ENCODE measurements at regions not wholly inside any gene's neighbourhood (a gene's known extent, or its start where the extent isn't known, plus 50 kb on each side); places are given as distances from the start of the nearest gene placed in this dataset.
A peak's percentile ranks its signal among the peaks of the same experiment; 100 is the strongest.
"Not testable (repeated sequence)": the region's sequence is repeated elsewhere in the genome, so short reads cannot be mapped to it uniquely, and the experiment has no call there.

DNA sequence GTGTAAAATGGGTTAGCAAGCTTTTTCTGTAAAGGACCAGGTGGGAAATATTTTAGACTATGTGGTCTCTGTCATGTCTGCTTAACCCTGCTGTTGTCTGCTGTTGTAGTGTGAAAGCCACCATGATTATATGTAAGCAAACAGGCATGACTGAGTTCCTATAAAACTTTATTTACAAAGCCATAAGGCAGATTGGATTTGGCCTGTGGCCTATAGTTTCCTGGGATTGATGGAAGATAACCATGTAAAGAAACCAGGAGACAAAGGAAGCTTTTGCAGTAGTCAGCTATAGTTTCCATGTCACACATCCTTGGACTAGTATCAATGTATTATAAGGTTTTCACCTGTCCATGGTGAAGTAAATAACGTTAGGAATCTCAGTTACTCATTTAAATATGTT, 78.7 kb downstream of the CCDC74A start:
- not testable (repeated sequence) for H4K20me1 ChIP-seq (ENCODE audit: control insufficient read depth, extremely low read depth, insufficient read depth, low read length); H3K4me1 ChIP-seq (ENCODE audit: control insufficient read depth, extremely low read depth, insufficient read depth, low read length); H3K27ac ChIP-seq (ENCODE audit: insufficient read depth, low read length); H3K36me3 ChIP-seq (ENCODE audit: control insufficient read depth, insufficient read depth, low read length); H3K9ac ChIP-seq (ENCODE audit: insufficient read depth, low read length); DNase-seq (ENCODE audit: low read depth in 2 of 2); H3K79me2 ChIP-seq (ENCODE audit: control insufficient read depth, insufficient read depth, low read length); H3K4me3 ChIP-seq (replicated peaks in 1 of 4; ENCODE audit: control extremely low read depth in 1 of 4, insufficient read depth in 1 of 4, low read depth in 3 of 4, low read length in 4 of 4); H3K27me3 ChIP-seq (ENCODE audit: control insufficient read depth, insufficient read depth, low read length); H3K4me2 ChIP-seq (ENCODE audit: extremely low read depth, insufficient read depth, low read length); H3K9me3 ChIP-seq (ENCODE audit: control insufficient read depth, insufficient read depth, low read depth, low read length); H2AFZ ChIP-seq (ENCODE audit: low read length)

DNA sequence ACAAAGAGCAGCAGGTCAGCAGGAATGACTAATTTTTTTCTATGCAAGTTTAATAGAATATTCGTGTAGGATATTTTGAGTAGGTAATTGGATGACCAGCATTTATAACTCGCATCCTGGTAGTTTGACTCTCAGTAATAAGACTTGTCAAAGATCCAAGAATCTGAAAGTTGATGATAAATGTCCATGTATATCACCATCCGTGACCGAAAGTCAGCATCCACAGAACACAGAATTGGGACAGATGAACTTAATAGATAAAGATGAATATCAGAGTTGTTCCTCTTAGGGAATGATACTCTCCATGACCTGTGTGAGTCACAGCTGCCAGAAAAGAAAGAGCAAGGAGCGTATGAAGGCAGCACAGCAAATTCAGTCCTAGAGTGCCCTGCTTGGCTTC, 79.4 kb downstream of the CCDC74A start:
- not testable (repeated sequence) for H3K36me3 ChIP-seq (ENCODE audit: control insufficient read depth, insufficient read depth, low read length); H3K27me3 ChIP-seq (ENCODE audit: control insufficient read depth, insufficient read depth, low read length); H3K27ac ChIP-seq (ENCODE audit: insufficient read depth, low read length); H3K4me1 ChIP-seq (ENCODE audit: control insufficient read depth, extremely low read depth, insufficient read depth, low read length); H3K4me2 ChIP-seq (ENCODE audit: extremely low read depth, insufficient read depth, low read length); H3K9me3 ChIP-seq (ENCODE audit: control insufficient read depth, insufficient read depth, low read depth, low read length); H3K9ac ChIP-seq (ENCODE audit: insufficient read depth, low read length); H4K20me1 ChIP-seq (ENCODE audit: control insufficient read depth, extremely low read depth, insufficient read depth, low read length); H2AFZ ChIP-seq (ENCODE audit: low read length); H3K79me2 ChIP-seq (ENCODE audit: control insufficient read depth, insufficient read depth, low read length); H3K4me3 ChIP-seq (replicated peaks in 1 of 4; ENCODE audit: control extremely low read depth in 1 of 4, insufficient read depth in 1 of 4, low read depth in 3 of 4, low read length in 4 of 4)
- peak in 1 of 2 donors; percentile 44 for DNase-seq (ENCODE audit: low read depth in 2 of 2)

DNA sequence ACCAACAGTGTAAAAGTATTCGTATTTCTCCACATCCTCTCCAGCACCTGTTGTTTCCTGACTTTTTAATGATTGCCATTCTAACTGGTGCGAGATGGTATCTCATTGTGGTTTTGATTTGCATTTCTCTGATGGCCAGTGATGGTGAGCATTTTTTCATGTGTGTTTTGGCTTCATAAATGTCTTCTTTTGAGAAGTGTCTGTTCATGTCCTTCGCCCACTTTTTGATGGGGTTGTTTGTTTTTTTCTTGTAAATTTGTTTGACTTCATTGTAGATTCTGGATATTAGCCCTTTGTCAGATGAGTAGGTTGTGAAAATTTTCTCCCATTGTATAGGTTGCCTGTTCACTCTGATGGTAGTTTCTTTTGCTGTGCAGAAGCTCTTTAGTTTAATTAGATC, 86.9 kb downstream of the CCDC74A start:
- not testable (repeated sequence) for H3K27ac ChIP-seq (ENCODE audit: insufficient read depth, low read length); H3K4me1 ChIP-seq (ENCODE audit: control insufficient read depth, extremely low read depth, insufficient read depth, low read length); H3K4me2 ChIP-seq (ENCODE audit: extremely low read depth, insufficient read depth, low read length); H3K9me3 ChIP-seq (ENCODE audit: control insufficient read depth, insufficient read depth, low read depth, low read length); DNase-seq (ENCODE audit: low read depth in 2 of 2); H3K36me3 ChIP-seq (ENCODE audit: control insufficient read depth, insufficient read depth, low read length); H3K9ac ChIP-seq (ENCODE audit: insufficient read depth, low read length); H2AFZ ChIP-seq (ENCODE audit: low read length); H4K20me1 ChIP-seq (ENCODE audit: control insufficient read depth, extremely low read depth, insufficient read depth, low read length); H3K27me3 ChIP-seq (ENCODE audit: control insufficient read depth, insufficient read depth, low read length); H3K79me2 ChIP-seq (ENCODE audit: control insufficient read depth, insufficient read depth, low read length); H3K4me3 ChIP-seq (replicated peaks in 1 of 4; ENCODE audit: control extremely low read depth in 1 of 4, insufficient read depth in 1 of 4, low read depth in 3 of 4, low read length in 4 of 4)

DNA sequence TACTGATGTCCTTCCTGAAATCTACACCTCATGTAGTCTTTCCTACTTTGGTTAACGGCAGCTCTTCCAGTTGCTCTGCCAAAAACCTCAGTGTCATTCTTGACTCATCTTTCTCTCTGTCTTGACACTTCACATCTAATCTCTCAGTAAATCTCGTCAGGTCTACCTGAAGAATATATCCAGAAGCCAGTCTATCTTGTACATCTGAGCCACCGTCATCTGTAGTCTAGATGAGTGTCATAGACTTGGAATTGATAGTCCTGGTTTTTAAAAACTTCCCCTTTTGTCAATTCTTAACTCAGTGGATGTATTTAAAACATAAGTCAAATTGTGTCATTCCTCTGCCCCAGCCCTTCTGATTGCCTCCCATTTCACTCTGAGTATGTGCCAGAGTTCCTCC, 90.6 kb downstream of the CCDC74A start:
- H3K27ac ChIP-seq (ENCODE audit: insufficient read depth, low read length); H2AFZ ChIP-seq (ENCODE audit: low read length); H4K20me1 ChIP-seq (ENCODE audit: control insufficient read depth, extremely low read depth, insufficient read depth, low read length); H3K4me3 ChIP-seq (replicated peaks in 1 of 4; ENCODE audit: control extremely low read depth in 1 of 4, insufficient read depth in 1 of 4, low read depth in 3 of 4, low read length in 4 of 4); H3K79me2 ChIP-seq (ENCODE audit: control insufficient read depth, insufficient read depth, low read length); H3K4me2 ChIP-seq (ENCODE audit: extremely low read depth, insufficient read depth, low read length); H3K9me3 ChIP-seq (ENCODE audit: control insufficient read depth, insufficient read depth, low read depth, low read length); DNase-seq (ENCODE audit: low read depth in 2 of 2); H3K27me3 ChIP-seq (ENCODE audit: control insufficient read depth, insufficient read depth, low read length); H3K36me3 ChIP-seq (ENCODE audit: control insufficient read depth, insufficient read depth, low read length); H3K4me1 ChIP-seq (ENCODE audit: control insufficient read depth, extremely low read depth, insufficient read depth, low read length); H3K9ac ChIP-seq (ENCODE audit: insufficient read depth, low read length): not testable (repeated sequence)

DNA sequence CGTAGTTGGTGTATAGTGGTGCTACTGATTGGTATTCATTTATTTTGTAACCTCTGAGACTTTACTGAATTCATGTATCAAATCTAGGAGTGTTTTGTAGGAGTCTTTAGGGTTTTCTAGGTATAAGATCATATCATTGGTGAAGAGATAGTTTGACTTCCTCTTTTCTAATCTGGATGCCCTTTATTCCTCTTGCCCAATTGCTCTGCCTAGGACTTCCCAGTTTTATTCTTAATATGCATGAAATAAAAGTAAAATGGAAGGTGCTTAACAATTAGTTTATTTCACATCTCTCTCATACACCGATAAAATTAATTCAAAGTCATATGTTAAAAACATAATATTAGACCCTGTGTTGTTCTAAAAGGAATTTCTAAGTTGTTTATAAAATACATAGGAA, 95.2 kb downstream of the CCDC74A start:
- not testable (repeated sequence) for H4K20me1 ChIP-seq (ENCODE audit: control insufficient read depth, extremely low read depth, insufficient read depth, low read length); DNase-seq (ENCODE audit: low read depth in 2 of 2); H3K4me2 ChIP-seq (ENCODE audit: extremely low read depth, insufficient read depth, low read length); H3K27me3 ChIP-seq (ENCODE audit: control insufficient read depth, insufficient read depth, low read length); H3K4me1 ChIP-seq (ENCODE audit: control insufficient read depth, extremely low read depth, insufficient read depth, low read length); H2AFZ ChIP-seq (ENCODE audit: low read length); H3K9ac ChIP-seq (ENCODE audit: insufficient read depth, low read length); H3K9me3 ChIP-seq (ENCODE audit: control insufficient read depth, insufficient read depth, low read depth, low read length); H3K79me2 ChIP-seq (ENCODE audit: control insufficient read depth, insufficient read depth, low read length); H3K27ac ChIP-seq (ENCODE audit: insufficient read depth, low read length); H3K36me3 ChIP-seq (ENCODE audit: control insufficient read depth, insufficient read depth, low read length); H3K4me3 ChIP-seq (replicated peaks in 1 of 4; ENCODE audit: control extremely low read depth in 1 of 4, insufficient read depth in 1 of 4, low read depth in 3 of 4, low read length in 4 of 4)

DNA sequence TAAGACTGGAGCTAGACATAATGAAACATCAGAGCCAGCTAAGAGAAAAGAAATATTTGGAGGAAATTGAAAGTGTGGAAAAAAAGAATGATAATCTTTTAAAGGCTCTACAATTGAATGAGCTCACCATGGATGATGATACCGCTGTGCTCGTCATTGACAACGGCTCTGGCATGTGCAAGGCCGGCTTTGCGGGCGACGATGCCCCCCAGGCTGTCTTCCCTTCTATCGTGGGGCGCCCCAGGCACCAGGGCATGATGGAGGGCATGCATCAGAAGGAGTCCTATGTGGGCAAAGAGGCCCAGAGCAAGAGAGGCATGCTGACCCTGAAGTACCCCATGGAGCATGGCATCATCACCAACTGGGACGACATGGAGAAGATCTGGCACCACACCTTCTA, 98.3 kb downstream of the CCDC74A start:
- not testable (repeated sequence) for H2AFZ ChIP-seq (ENCODE audit: low read length); H3K4me2 ChIP-seq (ENCODE audit: extremely low read depth, insufficient read depth, low read length); H3K27ac ChIP-seq (ENCODE audit: insufficient read depth, low read length); H3K4me3 ChIP-seq (replicated peaks in 1 of 4; ENCODE audit: control extremely low read depth in 1 of 4, insufficient read depth in 1 of 4, low read depth in 3 of 4, low read length in 4 of 4); H3K9ac ChIP-seq (ENCODE audit: insufficient read depth, low read length); DNase-seq (ENCODE audit: low read depth in 2 of 2); H3K4me1 ChIP-seq (ENCODE audit: control insufficient read depth, extremely low read depth, insufficient read depth, low read length); H3K36me3 ChIP-seq (ENCODE audit: control insufficient read depth, insufficient read depth, low read length); H3K27me3 ChIP-seq (ENCODE audit: control insufficient read depth, insufficient read depth, low read length); H3K9me3 ChIP-seq (ENCODE audit: control insufficient read depth, insufficient read depth, low read depth, low read length); H3K79me2 ChIP-seq (ENCODE audit: control insufficient read depth, insufficient read depth, low read length); H4K20me1 ChIP-seq (ENCODE audit: control insufficient read depth, extremely low read depth, insufficient read depth, low read length)

DNA sequence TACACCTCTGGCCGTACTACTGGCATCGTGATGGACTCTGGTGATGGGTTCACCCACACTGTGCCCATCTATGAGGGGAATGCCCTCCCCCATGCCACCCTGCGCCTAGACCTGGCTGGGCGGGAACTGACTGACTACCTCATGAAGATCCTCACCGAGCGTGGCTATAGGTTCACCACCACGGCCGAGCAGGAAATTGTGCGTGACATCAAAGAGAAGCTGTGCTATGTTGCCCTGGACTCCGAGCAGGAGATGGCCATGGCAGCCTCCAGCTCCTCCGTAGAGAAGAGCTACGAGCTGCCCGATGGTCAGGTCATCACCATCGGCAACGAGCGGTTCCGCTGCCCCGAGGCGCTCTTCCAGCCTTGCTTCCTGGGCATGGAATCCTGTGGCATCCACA, 98.9 kb downstream of the CCDC74A start:
- H3K36me3 ChIP-seq (ENCODE audit: control insufficient read depth, insufficient read depth, low read length); H4K20me1 ChIP-seq (ENCODE audit: control insufficient read depth, extremely low read depth, insufficient read depth, low read length); H3K9ac ChIP-seq (ENCODE audit: insufficient read depth, low read length); H2AFZ ChIP-seq (ENCODE audit: low read length); H3K4me1 ChIP-seq (ENCODE audit: control insufficient read depth, extremely low read depth, insufficient read depth, low read length); H3K79me2 ChIP-seq (ENCODE audit: control insufficient read depth, insufficient read depth, low read length); H3K27ac ChIP-seq (ENCODE audit: insufficient read depth, low read length); H3K9me3 ChIP-seq (ENCODE audit: control insufficient read depth, insufficient read depth, low read depth, low read length); H3K4me2 ChIP-seq (ENCODE audit: extremely low read depth, insufficient read depth, low read length); H3K4me3 ChIP-seq (replicated peaks in 1 of 4; ENCODE audit: control extremely low read depth in 1 of 4, insufficient read depth in 1 of 4, low read depth in 3 of 4, low read length in 4 of 4); H3K27me3 ChIP-seq (ENCODE audit: control insufficient read depth, insufficient read depth, low read length); DNase-seq (ENCODE audit: low read depth in 2 of 2): not testable (repeated sequence)

Measured in fibroblast of lung (primary cell).